ENCODE measurements at regions not wholly inside any gene's neighbourhood (a gene's known extent, or its start where the extent isn't known, plus 50 kb on each side); places are given as distances from the start of the nearest gene placed in this dataset.

DNA sequence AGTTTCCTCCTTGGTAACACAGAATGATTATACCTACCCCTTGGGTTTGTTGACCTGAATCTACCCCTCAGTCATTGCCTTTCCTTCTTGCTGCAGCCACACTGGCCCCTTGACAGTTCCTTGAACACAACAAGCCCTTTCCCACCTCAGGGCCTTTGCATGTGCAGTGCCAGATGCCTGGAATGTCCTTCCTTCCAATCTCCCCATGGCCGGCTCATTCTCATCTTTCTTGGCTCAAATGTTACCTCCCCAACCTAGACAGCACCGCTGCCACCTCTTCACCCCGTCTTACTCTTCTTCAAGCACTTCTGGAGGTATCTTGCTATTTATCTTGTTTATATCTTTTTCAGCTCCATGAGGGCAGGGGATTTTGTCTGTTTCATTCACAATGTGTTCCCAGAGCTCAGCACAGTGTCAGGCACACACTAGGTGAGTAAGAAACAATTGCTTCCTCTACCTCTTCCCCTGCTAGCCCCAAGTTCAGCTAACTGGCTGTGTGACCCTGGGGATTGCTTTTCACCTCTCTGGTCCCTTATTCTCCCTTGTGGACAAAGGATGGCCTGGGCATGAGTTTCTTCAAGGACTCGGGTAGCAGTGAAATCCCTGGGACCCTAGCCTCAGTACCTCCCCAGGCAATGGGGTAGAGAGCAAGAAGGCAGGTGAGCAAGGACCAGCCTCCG lies 121.5 kb downstream of the CEBPB start:
- no peaks in the 10 kb centered on the region for H3K36me3 ChIP-seq
- no peak overlapping the region for H3K4me3 ChIP-seq
- no peaks in the 10 kb centered on the region for H3K27me3 ChIP-seq (ENCODE audit: low read depth)
- peaks cover 54% of the 10 kb centered on the region for H3K4me1 ChIP-seq
- no peak for DNase-seq
- no peaks in the 10 kb centered on the region for H3K9me3 ChIP-seq (replicated peaks)
- intact Hi-C loops (cut with micrococcal nuclease) = no loop called here
- no peak for TF ChIP-seq CTCF (IDR thresholded peaks at IDR 0.05; ENCODE audit: borderline replicate concordance)
- peak overlapping the region; percentile 70 for H3K27ac ChIP-seq (replicated peaks)

- peak; percentile 70 for DNase-seq
- H3K4me3 ChIP-seq = no peak overlapping the region
- H3K36me3 ChIP-seq = no peaks in the 10 kb centered on the region
- peak overlapping the region; percentile 70 for H3K27ac ChIP-seq (replicated peaks)
- no peaks in the 10 kb centered on the region for H3K9me3 ChIP-seq (replicated peaks)
- TF ChIP-seq CTCF (IDR thresholded peaks at IDR 0.05; ENCODE audit: borderline replicate concordance) = no peak
- H3K4me1 ChIP-seq = peaks cover 47% of the 10 kb centered on the region
- H3K27me3 ChIP-seq (ENCODE audit: low read depth) = no peaks in the 10 kb centered on the region
- intact Hi-C loops (cut with micrococcal nuclease) = no loop called here
Measured at GRCh38 chr20:50312682-50313521, 122.3 kb downstream of the CEBPB start.

- H3K4me3 ChIP-seq = no peak overlapping the region
- no peak for DNase-seq
- TF ChIP-seq CTCF (IDR thresholded peaks at IDR 0.05; ENCODE audit: borderline replicate concordance) = no peak
- intact Hi-C loops (cut with micrococcal nuclease) = no loop called here
- H3K36me3 ChIP-seq = no peaks in the 10 kb centered on the region
- peaks cover 41% of the 10 kb centered on the region for H3K4me1 ChIP-seq
- peak overlapping the region; percentile 70 for H3K27ac ChIP-seq (replicated peaks)
- no peaks in the 10 kb centered on the region for H3K27me3 ChIP-seq (ENCODE audit: low read depth)
- H3K9me3 ChIP-seq (replicated peaks) = no peaks in the 10 kb centered on the region
Measured at GRCh38 chr20:50313522-50313820, 122.8 kb downstream of the CEBPB start.

DNA sequence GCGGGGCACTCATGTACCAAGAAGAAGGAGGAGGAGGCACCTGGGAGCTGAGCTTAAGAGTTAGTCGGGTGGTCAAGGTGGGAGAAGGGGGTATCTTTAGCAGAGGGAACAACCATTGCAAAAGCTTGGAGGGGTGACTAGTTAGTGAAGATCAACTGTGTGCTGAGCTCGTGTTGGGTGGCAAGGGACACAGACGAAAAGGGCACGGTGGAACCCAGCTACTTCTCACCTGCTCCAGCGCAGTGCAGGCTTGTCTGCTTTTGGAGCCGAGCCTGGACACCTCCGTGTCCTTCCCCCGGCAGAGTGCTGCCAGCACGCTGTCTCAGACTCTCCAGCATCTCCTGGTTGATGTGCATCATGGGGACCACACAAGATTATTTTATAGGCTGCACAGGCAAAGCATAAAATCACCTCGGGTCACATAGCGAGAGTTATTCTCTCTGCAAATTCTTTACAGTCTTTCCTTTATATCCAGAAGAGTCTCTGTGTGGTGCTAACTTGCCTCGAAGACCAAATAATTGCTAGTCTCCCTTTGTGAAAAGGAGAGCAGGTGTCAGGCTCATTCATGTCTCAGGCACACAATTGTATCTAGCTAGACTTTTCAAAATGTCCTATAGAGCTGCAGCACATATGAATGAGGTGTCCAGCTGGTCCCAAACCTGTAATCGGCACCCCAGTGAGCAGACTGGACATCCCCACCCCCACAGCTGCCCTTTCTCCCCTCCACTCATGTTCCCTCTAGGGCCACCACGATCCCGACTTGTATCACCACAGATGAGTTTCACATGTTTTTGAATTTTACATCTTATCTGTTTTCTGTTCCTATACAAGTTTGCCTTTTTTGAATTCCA lies 123.4 kb downstream of the CEBPB start:
- no peak for DNase-seq
- Histone ChIP-seq H3K36me3 (no peaks in the 10 kb centered on the region), H3K27ac (replicated peaks) (peak overlapping the region; percentile 70), H3K9me3 (replicated peaks) (no peaks in the 10 kb centered on the region), H3K27me3 (ENCODE audit: low read depth) (no peaks in the 10 kb centered on the region), H3K4me3 (no peak overlapping the region), H3K4me1 (peaks cover 35% of the 10 kb centered on the region)
- intact Hi-C loops (cut with micrococcal nuclease) = no loop called here
- TF ChIP-seq CTCF (IDR thresholded peaks at IDR 0.05; ENCODE audit: borderline replicate concordance) = no peak

DNA sequence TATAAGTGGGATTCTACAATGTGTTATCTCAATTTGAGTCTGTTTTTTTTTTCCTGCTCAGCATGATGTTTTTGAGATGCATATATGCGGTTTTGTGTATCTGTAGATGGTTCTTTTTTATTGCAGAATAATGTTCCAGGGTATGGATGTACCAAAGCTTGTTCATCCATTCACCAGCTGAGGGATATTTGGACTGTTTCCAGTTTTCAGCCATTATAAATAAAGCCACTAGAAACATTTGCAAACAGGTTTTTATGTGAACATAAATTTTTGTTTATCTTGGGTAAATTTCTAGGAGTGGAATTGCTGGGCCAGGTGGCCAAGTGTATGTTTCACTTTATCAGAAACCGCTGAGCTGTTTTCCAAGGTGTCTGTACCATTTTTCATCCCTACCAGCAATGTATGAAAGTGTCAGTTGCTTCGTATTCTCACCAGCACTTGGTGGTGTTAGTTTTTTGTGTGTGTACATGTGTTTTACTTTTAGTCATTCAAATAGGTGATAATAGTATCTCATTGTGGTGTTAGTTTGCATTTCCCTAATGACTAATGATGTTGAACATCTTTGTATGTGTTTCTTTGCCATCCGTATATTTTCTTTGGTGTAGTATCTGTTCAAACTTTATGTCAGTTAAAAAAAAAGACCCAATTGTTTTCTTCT lies 124.2 kb downstream of the CEBPB start:
- Histone ChIP-seq H3K4me1 (peaks cover 28% of the 10 kb centered on the region), H3K36me3 (no peaks in the 10 kb centered on the region), H3K4me3 (no peak overlapping the region), H3K27me3 (ENCODE audit: low read depth) (no peaks in the 10 kb centered on the region), H3K9me3 (replicated peaks) (no peaks in the 10 kb centered on the region), H3K27ac (replicated peaks) (no peak overlapping the region)
- no peak for TF ChIP-seq CTCF (IDR thresholded peaks at IDR 0.05; ENCODE audit: borderline replicate concordance)
- intact Hi-C loops (cut with micrococcal nuclease) = no loop called here
- no peak for DNase-seq

Measured in left ventricle myocardium inferior (tissue), 1 donor.